Femur (tissue), 1 donor: ENCODE measurements at regions not wholly inside any gene's neighbourhood (a gene's known extent, or its start where the extent isn't known, plus 50 kb on each side); places are given as distances from the start of the nearest gene placed in this dataset.

Source experiments
- DNase-seq: peaks from one replicate; pipeline ENCODE4 v3.0.0-alpha.2; 2017

- DNase-seq, result no peak
These were observed 515.3 kb downstream of the TLE1 start for GRCh38 chr9:81174023-81174422.

GRCh38 chr9:81171689-81172088 lies 517.7 kb downstream of the TLE1 start:
- no peak for DNase-seq

GRCh38 chr9:81162361-81162760 lies 527.0 kb downstream of the TLE1 start:
- no peak for DNase-seq

- no peak for DNase-seq
These were observed 533.0 kb downstream of the TLE1 start for GRCh38 chr9:81156381-81156780.

GRCh38 chr9:81150016-81150625 lies 539.2 kb downstream of the TLE1 start:
- no peak for DNase-seq

GRCh38 chr9:81146684-81147337 lies 542.5 kb downstream of the TLE1 start:
- no peak for DNase-seq

- DNase-seq, result no peak
These were observed 543.1 kb downstream of the TLE1 start for GRCh38 chr9:81146241-81146640.

GRCh38 chr9:81145331-81145963 lies 543.9 kb downstream of the TLE1 start:
- DNase-seq, result no peak

GRCh38 chr9:81141961-81142360 lies 547.4 kb downstream of the TLE1 start:
- DNase-seq, result no peak

- no peak for DNase-seq
These were observed 551.3 kb downstream of the TLE1 start for GRCh38 chr9:81137976-81138568.

GRCh38 chr9:81132796-81133195 lies 556.6 kb downstream of the TLE1 start:
- no peak for DNase-seq

GRCh38 chr9:81132318-81132717 lies 557.0 kb downstream of the TLE1 start:
- DNase-seq, result no peak

- DNase-seq, result no peak
These were observed 560.6 kb downstream of the TLE1 start for GRCh38 chr9:81128701-81129100.

- DNase-seq, result no peak
These were observed 563.8 kb downstream of the TLE1 start for GRCh38 chr9:81125446-81126092.

GRCh38 chr9:81123526-81123925 lies 565.8 kb downstream of the TLE1 start:
- no peak for DNase-seq

GRCh38 chr9:81122749-81123148 lies 566.6 kb downstream of the TLE1 start:
- DNase-seq, result no peak

- DNase-seq, result no peak
These were observed 569.8 kb downstream of the TLE1 start for GRCh38 chr9:81119591-81119990.

- no peak for DNase-seq
These were observed 570.9 kb downstream of the TLE1 start for GRCh38 chr9:81118416-81118815.

- DNase-seq, result peak; percentile 43
These were observed 572.8 kb downstream of the TLE1 start for GRCh38 chr9:81116340-81117137.

- no peak for DNase-seq
These were observed 575.8 kb downstream of the TLE1 start for GRCh38 chr9:81113453-81114124.

- no peak for DNase-seq
These were observed 576.5 kb downstream of the TLE1 start for GRCh38 chr9:81112627-81113452.
